Spleen (tissue), 11 donors: ENCODE measurements at regions not wholly inside any gene's neighbourhood (a gene's known extent, or its start where the extent isn't known, plus 50 kb on each side); places are given as distances from the start of the nearest gene placed in this dataset.

Experiments
- DNase-seq: peaks from one replicate; pipeline ENCODE4 v3.0.0-alpha.2; 2020
- H3K27ac ChIP-seq, 8 donors: fragments of 200-600 bp; sonication (generic) in 7 of 8; 1 replicate in 4 of 8; 2 replicates in 4 of 8; pipeline versions ENCODE4 v1.5.0 to v1.8.0; 2016 to 2021; ENCODE audit warnings: inconsistent platforms in 4 of 8, mild to moderate bottlenecking in 4 of 8, moderate library complexity in 1 of 8
- H3K27me3 ChIP-seq, 7 donors: fragments of 200-600 bp; sonication (generic) in 6 of 7; replicated peaks in 1 of 7; 1 replicate in 4 of 7; 2 replicates in 3 of 7; pipeline versions ENCODE4 v1.5.0 to v1.8.0; 2016 to 2021; ENCODE audit warnings: inconsistent platforms in 3 of 7, mild to moderate bottlenecking in 1 of 7
- H3K36me3 ChIP-seq, 6 donors: fragments of 200-600 bp; sonication (generic) in 5 of 6; 1 replicate in 4 of 6; 2 replicates in 2 of 6; pipeline versions ENCODE4 v1.5.0 to v1.8.0; 2016 to 2021; ENCODE audit warnings: inconsistent platforms in 2 of 6
- H3K4me1 ChIP-seq, 6 donors: fragments of 200-600 bp; sonication (generic) in 5 of 6; 1 replicate in 3 of 6; 2 replicates in 3 of 6; pipeline versions ENCODE4 v1.5.0 to v1.8.0; 2016 to 2021; ENCODE audit warnings: inconsistent platforms in 3 of 6
- H3K4me3 ChIP-seq, 8 donors: fragments of 200-600 bp; sonication (generic) in 7 of 8; 1 replicate in 4 of 8; 2 replicates in 4 of 8; pipeline versions ENCODE4 v1.5.0 to v1.8.0; 2016 to 2021; ENCODE audit warnings: inconsistent platforms in 4 of 8, mild to moderate bottlenecking in 4 of 8, moderate library complexity in 2 of 8
- H3K9me3 ChIP-seq, 8 donors: fragments of 200-600 bp; sonication (generic) in 7 of 8; 1 replicate in 4 of 8; 2 replicates in 4 of 8; pipeline versions ENCODE4 v1.5.0 to v1.8.0; 2016 to 2021; ENCODE audit warnings: inconsistent platforms in 4 of 8
- CTCF ChIP-seq, 11 experiments: fragments of 200-600 bp in 7 of 11; fragments of 450-650 bp in 4 of 11; sonication (generic) in 4 of 11; IDR thresholded peaks in 8 of 11; conservative IDR thresholded peaks in 3 of 11; 1 replicate in 7 of 11; 2 replicates in 4 of 11; pipeline versions ENCODE4 v1.4.0 to v1.8.0; 2016 to 2021; ENCODE audit warnings: antibody characterized with exemption in 11 of 11, inconsistent platforms in 4 of 11, mild to moderate bottlenecking in 1 of 11
- POLR2A ChIP-seq, 3 donors: fragments of 450-650 bp; IDR thresholded peaks; one replicate each; pipeline ENCODE4 v1.5.1; 2017; ENCODE audit warnings: antibody characterized with exemption in 3 of 3, mild to moderate bottlenecking in 1 of 3
- POLR2AphosphoS5 ChIP-seq, 3 donors: sonication (generic); formaldehyde crosslinking; IDR thresholded peaks; one replicate each; pipeline ENCODE4 v1.5.1; 2017; ENCODE audit warnings: antibody characterized with exemption in 3 of 3
- WGBS, 5 donors: extraction: QIAGEN DNeasy Blood & Tissue Kit in 3 of 5; methylation state at CpG; one replicate each; pipeline versions ENCODE4 v1.1.5 to v1.1.7; 2013 to 2018; 5-methylcytosine and 5-hydroxymethylcytosine counted together
- intact Hi-C: fragments of 100-400 bp; cut with DNase I; formaldehyde crosslinking; loops from one replicate; pipeline ENCODE4 v1.15.0; 2023; ENCODE audit warnings: low total_unique reads
- donor health status: healthy with polysubstance abuse.
- donor health status: DM: no; HTN: no; CAD: no; lungs with moderate emphysema.
- donor health status: DM: no; HTN: no; CAD: no.
- donor health status: Bipolar disorder and iron deficiency.
- donor health status: healthy.
- donor health status: DM: no; HTN: no; CAD: no.
- donor health status: DM: yes; HTN: yes; CAD: no.

- no peaks in the 10 kb centered on the region for H3K4me1 ChIP-seq
- WGBS, 5 donors = 86 to 93% (median 90%) methylated on average over 4 of the region's 4 CpGs
- peaks cover 0 to 32% (median 1%) of the 10 kb centered on the region in 8 donors for H3K9me3 ChIP-seq
- TF ChIP-seq POLR2AphosphoS5 (IDR thresholded peaks at IDR 0.05) (no peak), POLR2A (IDR thresholded peaks at IDR 0.05) (no peak), CTCF (IDR thresholded peaks at IDR 0.05 in 8 of 11, conservative IDR thresholded peaks at IDR 0.05 in 3 of 11) (no peak)
- H3K27ac ChIP-seq = no peak overlapping the region
- no peaks in the 10 kb centered on the region for H3K27me3 ChIP-seq
- intact Hi-C loops = no loop called here
- no peaks in the 10 kb centered on the region for H3K36me3 ChIP-seq
- H3K4me3 ChIP-seq = no peak overlapping the region
- DNase-seq = no peak
Measured at GRCh38 chr4:22167201-22167600, 218.6 kb upstream of the KCNIP4 start.

GRCh38 chr4:22162454-22162853 is 213.9 kb upstream of the KCNIP4 start:
- H3K9me3 ChIP-seq = peaks cover 0 to 50% (median 31%) of the 10 kb centered on the region in 8 donors
- no peaks in the 10 kb centered on the region for H3K27me3 ChIP-seq
- DNase-seq = no peak
- WGBS, 5 donors = 56 to 75% (median 62%) methylated on average over 5 of the region's 5 CpGs
- H3K4me3 ChIP-seq = no peak overlapping the region
- intact Hi-C loops = no loop called here
- H3K36me3 ChIP-seq = no peaks in the 10 kb centered on the region
- H3K4me1 ChIP-seq = no peaks in the 10 kb centered on the region
- no peak overlapping the region for H3K27ac ChIP-seq
- TF ChIP-seq POLR2A (IDR thresholded peaks at IDR 0.05) = no peak
- no peak for TF ChIP-seq POLR2AphosphoS5 (IDR thresholded peaks at IDR 0.05)
- no peak for TF ChIP-seq CTCF (IDR thresholded peaks at IDR 0.05 in 8 of 11, conservative IDR thresholded peaks at IDR 0.05 in 3 of 11)

- Histone ChIP-seq H3K9me3 (peaks cover 0 to 9% (median 0%) of the 10 kb centered on the region in 8 donors), H3K4me1 (no peaks in the 10 kb centered on the region), H3K36me3 (no peaks in the 10 kb centered on the region), H3K27ac (no peak overlapping the region), H3K27me3 (no peaks in the 10 kb centered on the region), H3K4me3 (no peak overlapping the region)
- intact Hi-C loops = no loop called here
- WGBS, 5 donors = 72 to 81% (median 77%) methylated on average over 3 of the region's 3 CpGs
- DNase-seq = no peak
- TF ChIP-seq CTCF (IDR thresholded peaks at IDR 0.05 in 8 of 11, conservative IDR thresholded peaks at IDR 0.05 in 3 of 11) = no peak
- no peak for TF ChIP-seq POLR2AphosphoS5 (IDR thresholded peaks at IDR 0.05)
- TF ChIP-seq POLR2A (IDR thresholded peaks at IDR 0.05) = no peak
Measured at GRCh38 chr4:22130741-22131140, 182.2 kb upstream of the KCNIP4 start.

GRCh38 chr4:22129454-22130029 is 181.0 kb upstream of the KCNIP4 start:
- H3K9me3 ChIP-seq = peaks cover 0 to 17% (median 5%) of the 10 kb centered on the region in 8 donors
- no peaks in the 10 kb centered on the region for H3K4me1 ChIP-seq
- no peak for DNase-seq
- H3K36me3 ChIP-seq = no peaks in the 10 kb centered on the region
- H3K27me3 ChIP-seq = no peaks in the 10 kb centered on the region
- intact Hi-C loops = no loop called here
- 31 to 38% (median 34%) methylated on average over 12 of the region's 12 CpGs for WGBS, 5 donors
- H3K27ac ChIP-seq = no peak overlapping the region
- TF ChIP-seq POLR2AphosphoS5 (IDR thresholded peaks at IDR 0.05) = no peak
- TF ChIP-seq CTCF (IDR thresholded peaks at IDR 0.05 in 8 of 11, conservative IDR thresholded peaks at IDR 0.05 in 3 of 11) = peak in 3 of 11 experiments; percentile 13 to 26 (median 18)
- H3K4me3 ChIP-seq = no peak overlapping the region
